Fibroblast of the aortic adventitia (primary cell): ENCODE measurements at regions not wholly inside any gene's neighbourhood (a gene's known extent, or its start where the extent isn't known, plus 50 kb on each side); places are given as distances from the start of the nearest gene placed in this dataset.

ENCODE experiments used
- DNase-seq: peaks from one replicate; pipeline ENCODE4 v3.0.0-alpha.2; 2010; ENCODE audit warnings: low read depth
- H3K4me3 ChIP-seq: 2 replicates; pipeline ENCODE4 v1.5.1; 2011; ENCODE audit warnings: low read depth, mild to moderate bottlenecking, control low read depth, low read length, moderate library complexity
- TF ChIP-seq, protein P1 (sequence below): IDR thresholded peaks from 2 replicates; pipeline ENCODE4 v1.5.1; 2011; ENCODE audit warnings: mild to moderate bottlenecking, low read length, control low read depth, inconsistent platforms; ENCODE audit not compliant: insufficient read depth

- H3K4me3 ChIP-seq, result no peak overlapping the region
- no peak for DNase-seq
- TF ChIP-seq, protein P1, sequence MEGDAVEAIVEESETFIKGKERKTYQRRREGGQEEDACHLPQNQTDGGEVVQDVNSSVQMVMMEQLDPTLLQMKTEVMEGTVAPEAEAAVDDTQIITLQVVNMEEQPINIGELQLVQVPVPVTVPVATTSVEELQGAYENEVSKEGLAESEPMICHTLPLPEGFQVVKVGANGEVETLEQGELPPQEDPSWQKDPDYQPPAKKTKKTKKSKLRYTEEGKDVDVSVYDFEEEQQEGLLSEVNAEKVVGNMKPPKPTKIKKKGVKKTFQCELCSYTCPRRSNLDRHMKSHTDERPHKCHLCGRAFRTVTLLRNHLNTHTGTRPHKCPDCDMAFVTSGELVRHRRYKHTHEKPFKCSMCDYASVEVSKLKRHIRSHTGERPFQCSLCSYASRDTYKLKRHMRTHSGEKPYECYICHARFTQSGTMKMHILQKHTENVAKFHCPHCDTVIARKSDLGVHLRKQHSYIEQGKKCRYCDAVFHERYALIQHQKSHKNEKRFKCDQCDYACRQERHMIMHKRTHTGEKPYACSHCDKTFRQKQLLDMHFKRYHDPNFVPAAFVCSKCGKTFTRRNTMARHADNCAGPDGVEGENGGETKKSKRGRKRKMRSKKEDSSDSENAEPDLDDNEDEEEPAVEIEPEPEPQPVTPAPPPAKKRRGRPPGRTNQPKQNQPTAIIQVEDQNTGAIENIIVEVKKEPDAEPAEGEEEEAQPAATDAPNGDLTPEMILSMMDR, result no peak
Measured at GRCh38 chr15:25056484-25057425, 102.0 kb downstream of the SNRPN start.

GRCh38 chr15:25057574-25057973, 102.8 kb downstream of the SNRPN start:
- H3K4me3 ChIP-seq, result no peak overlapping the region
- no peak for DNase-seq
- TF ChIP-seq, protein P1, result no peak

DNA sequence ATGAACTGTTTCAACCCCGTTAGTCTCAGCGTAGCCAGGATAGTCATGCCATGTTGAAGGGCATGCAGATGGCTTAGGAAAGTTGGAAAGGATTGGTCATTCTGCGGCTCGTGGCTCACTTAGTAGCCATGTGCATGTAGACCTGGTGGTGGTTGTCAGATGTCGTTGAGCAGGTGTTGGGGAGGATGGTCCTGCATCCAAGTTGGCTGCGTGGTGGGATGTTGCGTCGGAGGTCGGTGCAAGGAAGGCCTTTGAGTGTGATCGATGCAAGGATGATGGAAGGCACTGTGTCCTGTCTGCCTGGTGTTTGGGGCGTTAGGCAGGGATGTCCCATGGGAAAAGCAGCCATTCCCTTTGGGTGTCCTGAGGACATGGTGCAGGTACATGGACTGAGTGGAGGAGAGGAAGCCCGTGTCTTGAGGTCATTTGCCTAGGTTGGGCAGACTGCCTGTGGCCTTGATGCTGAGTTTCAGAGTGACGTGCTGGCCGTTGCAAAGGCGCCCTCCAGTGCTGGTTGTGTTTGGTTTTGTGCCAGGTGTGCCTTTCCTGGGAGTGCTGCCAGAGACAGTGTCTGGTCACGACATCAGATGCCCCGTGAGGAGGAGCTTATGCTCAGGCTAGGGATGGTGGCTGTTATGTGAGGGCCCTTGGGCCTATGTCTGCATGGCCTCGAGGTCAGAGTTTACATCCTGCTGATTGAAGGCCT, 103.4 kb downstream of the SNRPN start:
- TF ChIP-seq, protein P1, result no peak
- DNase-seq, result no peak
- H3K4me3 ChIP-seq, result no peak overlapping the region

DNA sequence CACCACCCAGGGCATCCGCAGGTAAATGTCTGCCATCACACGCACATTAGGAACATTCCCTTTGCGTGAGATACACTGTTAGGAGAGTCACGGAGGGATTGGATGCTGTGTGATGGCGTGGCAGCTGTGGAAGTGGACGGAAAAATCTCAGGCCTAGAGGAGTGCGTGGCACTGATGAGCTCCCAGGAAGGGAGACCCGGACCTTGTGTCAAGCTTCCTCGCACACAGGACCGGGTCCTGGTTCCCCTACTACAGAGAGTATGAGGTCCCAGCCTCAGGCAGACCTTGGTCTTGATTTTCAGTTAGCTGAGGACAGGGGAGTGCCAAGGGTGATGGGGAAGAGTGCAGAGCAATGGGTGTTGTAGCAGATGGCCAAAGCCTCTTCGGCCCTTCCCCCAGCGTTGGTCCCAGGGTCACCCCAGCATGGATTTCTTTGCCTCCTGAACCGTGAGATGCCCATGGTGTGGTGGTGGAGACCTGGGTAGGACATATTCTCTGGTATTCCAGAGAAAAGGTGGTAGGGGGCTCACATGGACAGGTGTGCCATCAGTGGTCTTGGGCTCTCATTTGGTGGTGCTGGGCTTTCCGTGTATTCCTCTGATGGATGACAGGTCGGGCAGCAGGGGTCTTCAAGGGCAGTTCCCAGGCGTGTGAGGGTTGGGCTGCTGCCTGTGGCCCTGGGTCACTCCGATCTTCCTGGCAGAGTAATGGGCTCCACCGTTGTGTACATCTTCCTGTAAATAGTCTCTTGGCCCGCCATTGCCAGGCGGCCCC, 105.1 kb downstream of the SNRPN start:
- no peak for DNase-seq
- no peak overlapping the region for H3K4me3 ChIP-seq
- TF ChIP-seq, protein P1, result no peak

- no peak overlapping the region for H3K4me3 ChIP-seq
- DNase-seq, result no peak
- TF ChIP-seq, protein P1, result no peak
Measured at GRCh38 chr15:25060472-25060803, 105.7 kb downstream of the SNRPN start.

GRCh38 chr15:25060996-25061620, 106.3 kb downstream of the SNRPN start:
- DNase-seq, result no peak
- H3K4me3 ChIP-seq, result no peak overlapping the region
- TF ChIP-seq, protein P1, result no peak
